Effector memory CD4-positive, alpha-beta T cell (primary cell): ENCODE measurements at regions not wholly inside any gene's neighbourhood (a gene's known extent, or its start where the extent isn't known, plus 50 kb on each side); places are given as distances from the start of the nearest gene placed in this dataset.
A peak's percentile ranks its signal among the peaks of the same experiment; 100 is the strongest.
"Not testable (repeated sequence)": the region's sequence is repeated elsewhere in the genome, so short reads cannot be mapped to it uniquely, and the experiment has no call there.

Experiments used
- DNase-seq, 3 donors: peaks; one replicate each; pipeline ENCODE4 v3.0.0-alpha.2; 2020
- H3K27ac ChIP-seq: 2 replicates; pipeline ENCODE4 v1.7.0; 2013; ENCODE audit warnings: mild to moderate bottlenecking, low read length, moderate library complexity; ENCODE audit not compliant: insufficient read depth, poor library complexity, severe bottlenecking
- H3K27me3 ChIP-seq: replicated peaks from 2 replicates; pipeline ENCODE4 v1.7.0; 2013; ENCODE audit warnings: mild to moderate bottlenecking, low read length; ENCODE audit not compliant: insufficient read depth, control insufficient read depth, poor library complexity, severe bottlenecking
- H3K36me3 ChIP-seq: 2 replicates; pipeline ENCODE4 v1.7.0; 2013; ENCODE audit warnings: mild to moderate bottlenecking, low read length, moderate library complexity; ENCODE audit not compliant: control insufficient read depth, insufficient read depth
- H3K4me1 ChIP-seq: 2 replicates; pipeline ENCODE4 v1.7.0; 2013; ENCODE audit warnings: low read length, mild to moderate bottlenecking; ENCODE audit not compliant: control insufficient read depth, insufficient read depth, poor library complexity, severe bottlenecking
- H3K4me3 ChIP-seq: 2 replicates; pipeline ENCODE4 v1.7.0; 2013; ENCODE audit warnings: low read length, low read depth, mild to moderate bottlenecking; ENCODE audit not compliant: insufficient read depth, poor library complexity, severe bottlenecking
- H3K9me3 ChIP-seq: 2 replicates; pipeline ENCODE4 v1.7.0; 2013; ENCODE audit warnings: mild to moderate bottlenecking, low read length, moderate library complexity; ENCODE audit not compliant: control insufficient read depth

GRCh38 chr14:99995700-99996356, 69.4 kb upstream of the EVL start:
- no peaks in the 10 kb centered on the region for H3K9me3 ChIP-seq
- DNase-seq = peak in 2 of 3 donors; percentile 26 to 34
- H3K27ac ChIP-seq = no peak overlapping the region
- no peaks in the 10 kb centered on the region for H3K36me3 ChIP-seq
- no peaks in the 10 kb centered on the region for H3K27me3 ChIP-seq
- H3K4me3 ChIP-seq = no peak overlapping the region
- no peaks in the 10 kb centered on the region for H3K4me1 ChIP-seq

GRCh38 chr14:99996951-99997571, 68.2 kb upstream of the EVL start:
- H3K27ac ChIP-seq = no peak overlapping the region
- DNase-seq = no peak
- H3K4me3 ChIP-seq = no peak overlapping the region
- H3K27me3 ChIP-seq = no peaks in the 10 kb centered on the region
- H3K4me1 ChIP-seq = no peaks in the 10 kb centered on the region
- no peaks in the 10 kb centered on the region for H3K9me3 ChIP-seq
- H3K36me3 ChIP-seq = no peaks in the 10 kb centered on the region

GRCh38 chr14:100000398-100000797, 64.8 kb upstream of the EVL start:
- DNase-seq, H3K36me3 ChIP-seq, H3K27me3 ChIP-seq, H3K4me3 ChIP-seq, H3K27ac ChIP-seq, H3K9me3 ChIP-seq, H3K4me1 ChIP-seq: not testable (repeated sequence)

DNA sequence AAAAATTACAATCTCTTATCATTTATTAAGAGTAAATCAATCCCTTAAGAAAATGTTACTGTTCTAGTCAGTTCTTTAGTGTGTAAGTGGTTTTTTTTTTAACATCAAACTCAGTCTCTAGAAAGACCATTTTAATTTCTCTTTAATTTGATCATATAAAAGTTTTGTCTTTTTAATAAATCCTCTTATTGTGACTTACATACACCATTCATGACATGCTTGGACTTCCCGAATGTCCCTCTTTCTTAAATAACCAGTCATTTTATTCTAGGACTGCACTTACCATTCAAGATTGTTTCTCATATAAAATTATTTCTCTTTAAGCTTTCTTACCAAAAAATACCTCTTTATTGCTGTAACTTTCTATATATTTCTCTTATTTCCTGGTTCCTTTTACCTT, 60.8 kb upstream of the EVL start:
- Histone ChIP-seq H3K4me1 (no peaks in the 10 kb centered on the region), H3K9me3 (no peaks in the 10 kb centered on the region), H3K36me3 (no peaks in the 10 kb centered on the region), H3K4me3 (no peak overlapping the region), H3K27me3 (no peaks in the 10 kb centered on the region), H3K27ac (no peak overlapping the region)
- DNase-seq = no peak

- no peaks in the 10 kb centered on the region for H3K36me3 ChIP-seq
- H3K27ac ChIP-seq = no peak overlapping the region
- no peak overlapping the region for H3K4me3 ChIP-seq
- H3K4me1 ChIP-seq = no peaks in the 10 kb centered on the region
- H3K27me3 ChIP-seq = no peaks in the 10 kb centered on the region
- H3K9me3 ChIP-seq = no peaks in the 10 kb centered on the region
- no peak for DNase-seq
Measured at GRCh38 chr14:100007254-100007653, 58.0 kb upstream of the EVL start.

DNA sequence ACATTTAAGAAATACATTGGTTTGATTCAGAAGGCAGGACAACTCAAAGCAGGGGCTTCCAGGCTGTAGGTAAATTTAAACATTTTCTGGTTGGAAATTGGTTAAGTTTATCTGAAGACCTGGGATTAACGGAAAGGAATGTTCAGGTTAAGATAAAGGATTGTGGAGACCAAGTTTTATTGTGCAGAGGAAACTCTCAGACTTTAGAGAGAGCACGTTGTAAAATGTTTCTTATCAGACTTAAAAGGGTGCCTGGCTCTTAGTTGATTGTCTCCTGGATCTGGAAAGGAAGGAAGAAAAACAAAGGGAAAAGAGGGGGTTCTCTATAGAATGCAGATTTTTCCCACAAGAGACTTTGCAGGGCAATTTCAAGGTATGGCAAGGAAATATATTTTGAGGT, 55.4 kb upstream of the EVL start:
- DNase-seq, H3K27ac ChIP-seq, H3K9me3 ChIP-seq, H3K36me3 ChIP-seq, H3K27me3 ChIP-seq, H3K4me1 ChIP-seq, H3K4me3 ChIP-seq: not testable (repeated sequence)

- Histone ChIP-seq H3K9me3 (no peaks in the 10 kb centered on the region), H3K4me3 (no peak overlapping the region), H3K27me3 (no peaks in the 10 kb centered on the region), H3K27ac (no peak overlapping the region), H3K36me3 (no peaks in the 10 kb centered on the region), H3K4me1 (no peaks in the 10 kb centered on the region)
- no peak for DNase-seq
Measured at GRCh38 chr14:100010679-100011078, 54.5 kb upstream of the EVL start.

DNA sequence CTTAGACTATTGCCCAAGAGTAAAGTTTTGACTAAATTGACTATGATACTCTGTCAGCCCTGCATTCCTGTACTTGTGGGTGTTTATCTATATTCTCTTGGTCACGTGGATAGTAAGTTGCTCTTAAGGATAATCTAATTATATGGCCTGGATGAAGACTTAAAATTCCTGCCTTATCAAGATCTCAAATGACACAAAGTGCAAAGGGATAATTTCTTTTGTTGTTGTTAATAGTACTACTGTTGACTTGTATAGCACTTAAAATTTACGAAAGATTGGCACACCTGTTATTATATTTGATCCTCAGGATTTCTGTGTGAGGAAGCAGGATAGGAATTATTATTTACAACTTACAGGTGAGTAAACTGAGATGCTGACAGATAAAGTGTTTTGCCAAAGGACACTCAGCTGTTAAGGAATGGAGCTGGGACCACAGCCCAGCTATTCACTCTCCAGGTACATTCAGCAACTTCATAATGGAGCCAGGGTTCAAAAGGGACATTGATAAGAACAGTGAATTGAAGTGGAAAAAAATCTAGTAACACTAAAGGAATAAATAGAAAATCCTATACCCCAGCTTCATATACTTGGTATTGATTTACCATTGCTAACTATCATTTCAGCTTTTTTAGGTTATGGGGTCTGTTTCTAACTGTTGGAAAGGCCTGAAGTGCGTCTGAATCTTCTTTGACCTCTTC, 53.4 kb upstream of the EVL start:
- Histone ChIP-seq H3K27me3 (no peaks in the 10 kb centered on the region), H3K27ac (no peak overlapping the region), H3K36me3 (no peaks in the 10 kb centered on the region), H3K4me1 (no peaks in the 10 kb centered on the region), H3K9me3 (no peaks in the 10 kb centered on the region), H3K4me3 (no peak overlapping the region)
- DNase-seq = no peak

- Histone ChIP-seq H3K9me3 (no peaks in the 10 kb centered on the region), H3K4me3 (no peak overlapping the region), H3K36me3 (no peaks in the 10 kb centered on the region), H3K27ac (no peak overlapping the region), H3K27me3 (no peaks in the 10 kb centered on the region), H3K4me1 (no peaks in the 10 kb centered on the region)
- no peak for DNase-seq
Measured at GRCh38 chr14:100012478-100013327, 52.5 kb upstream of the EVL start.
